GM12878 (cell line): ENCODE measurements at regions not wholly inside any gene's neighbourhood (a gene's known extent, or its start where the extent isn't known, plus 50 kb on each side); places are given as distances from the start of the nearest gene placed in this dataset.

Experiments
- ATAC-seq: fragments of 200-7000 bp; cut with Tn5 transposase; 3 replicates; pipeline ENCODE4 v1.9.1; 2020; ENCODE audit warnings: mild to moderate bottlenecking, moderate library complexity
- BruUV-seq: library from RNA; stranded (reverse); fragments of 400-500 nt; replicated peaks from 2 replicates; lab custom pipeline; 2021; lab: Mats Ljungman, UMichigan
- CTCF ChIA-PET: fragments of 300-600 bp; sonication (Branson Sonifier 250); formaldehyde crosslinking; extraction: SDS; loops from one replicate; lab custom pipeline; 2021; ENCODE audit warnings: inconsistent platforms; lab: Yijun Ruan, JAX
- POLR2A ChIA-PET: fragments of 350-600 bp; formaldehyde crosslinking; extraction: SDS; loops from one replicate; lab custom pipeline; 2021; ENCODE audit warnings: inconsistent platforms; lab: Charles Lee
- RAD21 ChIA-PET: fragments of 300-600 bp; sonication (Branson Sonifier 250); formaldehyde crosslinking; loops from one replicate; lab custom pipeline; 2023; ENCODE audit warnings: antibody characterized with exemption; ENCODE audit not compliant: unreplicated experiment; lab: Charles Lee
- SMC1A ChIA-PET: fragments of 300-600 bp; sonication (Branson Sonifier 250); formaldehyde crosslinking; loops from one replicate; lab custom pipeline; 2023; ENCODE audit not compliant: unreplicated experiment, uncharacterized antibody; lab: Charles Lee
- DNase-seq: peaks from one replicate; pipeline ENCODE4 v3.0.0-alpha.2; 2011; ENCODE audit warnings: low read depth, low spot score
- FAIRE-seq: peaks from 3 replicates; lab custom pipeline; 2011; peaks lifted over from hg19 to GRCh38; lab: Jason Lieb, UNC
- H2AFZ ChIP-seq: 2 replicates; pipeline ENCODE4 v1.6.0; 2011; ENCODE audit warnings: low read depth, low read length, control low read depth; ENCODE audit not compliant: control insufficient read depth
- H3K27ac ChIP-seq: 2 replicates; pipeline ENCODE4 v1.5.1; 2011; ENCODE audit warnings: control low read depth; ENCODE audit not compliant: control insufficient read depth, insufficient read depth
- H3K27me3 ChIP-seq, 2 experiments: replicated peaks in 1 of 2; 2 replicates each; pipeline versions ENCODE4 v1.6.0 to v1.6.1; 2011; ENCODE audit warnings: low read length in 1 of 2; ENCODE audit not compliant: control insufficient read depth in 2 of 2, insufficient read depth in 2 of 2
- H3K36me3 ChIP-seq, 2 experiments: 2 replicates each; pipeline ENCODE4 v1.5.1; 2011; ENCODE audit warnings: low read length in 1 of 2; ENCODE audit not compliant: control insufficient read depth in 2 of 2, insufficient read depth in 2 of 2
- H3K4me1 ChIP-seq: 2 replicates; pipeline ENCODE4 v1.6.1; 2011; ENCODE audit warnings: mild to moderate bottlenecking, low read length, moderate library complexity, mixed read lengths; ENCODE audit not compliant: control insufficient read depth, insufficient read depth
- H3K4me2 ChIP-seq: 2 replicates; pipeline ENCODE4 v1.6.0; 2011; ENCODE audit warnings: control low read depth; ENCODE audit not compliant: control insufficient read depth, insufficient read depth
- H3K4me3 ChIP-seq: fragments of 200-600 bp; sonication (generic); 2 replicates; pipeline ENCODE4 v1.5.1; 2016
- H3K79me2 ChIP-seq: 2 replicates; pipeline ENCODE4 v1.6.0; 2011; ENCODE audit warnings: low read length; ENCODE audit not compliant: control insufficient read depth, insufficient read depth
- H3K9ac ChIP-seq: 2 replicates; pipeline ENCODE4 v1.8.0; 2011; ENCODE audit warnings: low read length, control low read depth, mixed read lengths; ENCODE audit not compliant: control insufficient read depth, insufficient read depth
- H3K9me3 ChIP-seq: replicated peaks from 3 replicates; pipeline ENCODE4 v1.5.1; 2011; ENCODE audit warnings: mild to moderate bottlenecking, low read length; ENCODE audit not compliant: control insufficient read depth, insufficient read depth
- H4K20me1 ChIP-seq: 2 replicates; pipeline ENCODE4 v1.6.0; 2011; ENCODE audit not compliant: control insufficient read depth, insufficient read depth
- CREM ChIP-seq: IDR thresholded peaks from 2 replicates; pipeline ENCODE4 v1.6.1; 2014; ENCODE audit warnings: antibody characterized with exemption, low read depth
- ESRRA ChIP-seq: IDR thresholded peaks from 2 replicates; pipeline ENCODE4 v1.6.1; 2012; ENCODE audit warnings: mild to moderate bottlenecking, low read length, improper control_type of control experiment
- FOXK2 ChIP-seq: fragments of 450-650 bp; IDR thresholded peaks from 2 replicates; pipeline ENCODE4 v1.6.1; 2017; ENCODE audit warnings: mild to moderate bottlenecking, moderate library complexity
- KLF5 ChIP-seq: fragments of 450-650 bp; IDR thresholded peaks from 2 replicates; pipeline ENCODE4 v1.6.1; 2014; ENCODE audit warnings: mild to moderate bottlenecking; ENCODE audit not compliant: partially characterized antibody
- MEF2B ChIP-seq: fragments of 450-650 bp; IDR thresholded peaks from 2 replicates; pipeline ENCODE4 v1.6.1; 2018; ENCODE audit warnings: mild to moderate bottlenecking, moderate library complexity; ENCODE audit not compliant: partially characterized antibody, poor library complexity, severe bottlenecking
- MTA3 ChIP-seq: IDR thresholded peaks from 2 replicates; pipeline ENCODE4 v1.6.1; 2012; ENCODE audit warnings: low read length, inconsistent platforms, borderline replicate concordance
- MYB ChIP-seq: fragments of 150-350 bp; IDR thresholded peaks from 2 replicates; pipeline ENCODE4 v1.6.1; 2014; ENCODE audit warnings: mild to moderate bottlenecking, low read depth, low read length, borderline replicate concordance
- NBN ChIP-seq: fragments of 450-650 bp; IDR thresholded peaks from 2 replicates; pipeline ENCODE4 v1.6.1; 2016
- NFYA ChIP-seq: IDR thresholded peaks from 2 replicates; pipeline ENCODE4 v1.6.1; 2011; ENCODE audit warnings: low read depth, mild to moderate bottlenecking, low read length, improper control_type of control experiment, borderline replicate concordance
- TAF1 ChIP-seq: IDR thresholded peaks from 2 replicates; pipeline ENCODE4 v1.6.1; 2011; ENCODE audit warnings: mild to moderate bottlenecking, low read depth, low read length, borderline replicate concordance
- YY1 ChIP-seq: IDR thresholded peaks from 2 replicates; pipeline ENCODE4 v1.6.1; 2011; ENCODE audit warnings: low read depth, mild to moderate bottlenecking, low read length
- WGBS: methylation state at CpG from one replicate; pipeline ENCODE4 v1.1.6; 2016; ENCODE audit warnings: low lambda C conversion rate; ENCODE audit not compliant: insufficient replicate concordance, insufficient coverage; ENCODE audit errors: missing lambda C conversion rate; 5-methylcytosine and 5-hydroxymethylcytosine counted together
- in situ Hi-C: fragments of 300-500 bp; cut with MboI; formaldehyde crosslinking; loops from 9 replicates; pipeline ENCODE4 v1.14.3; 2018; ENCODE audit warnings: mixed read lengths
- intact Hi-C: fragments of 100-400 bp; cut with micrococcal nuclease; formaldehyde crosslinking; loops from one replicate; pipeline ENCODE4 v1.14.2; 2022; ENCODE audit not compliant: unreplicated experiment
- TF ChIP-seq, protein P1 (sequence below): fragments of 450-650 bp; IDR thresholded peaks from 2 replicates; pipeline ENCODE4 v1.6.1; 2016; ENCODE audit warnings: mild to moderate bottlenecking, moderate library complexity, borderline replicate concordance
- TF ChIP-seq, protein P2 (sequence below): fragments of 450-650 bp; formaldehyde crosslinking; IDR thresholded peaks from 2 replicates; pipeline ENCODE4 v1.4.0; 2022; ENCODE audit warnings: mild to moderate bottlenecking, moderate library complexity

GRCh38 chr5:62167561-62168057, 138.4 kb upstream of the KIF2A start:
- H3K9me3 ChIP-seq: no peaks in the 10 kb centered on the region; the same call in 2 of the 3 replicates
- ChIA-PET CTCF (no interaction called here), SMC1A (no interaction called here)
- H3K27me3 ChIP-seq: no peaks in the 10 kb centered on the region
- H3K4me3 ChIP-seq: no peak overlapping the region
- no peaks in the 10 kb centered on the region for H3K79me2 ChIP-seq
- no peaks in the 10 kb centered on the region for H4K20me1 ChIP-seq
- no peak overlapping the region for H3K27ac ChIP-seq
- ATAC-seq: no peak
- no peak overlapping the region for H3K4me2 ChIP-seq
- TF ChIP-seq YY1 (no peak), NBN (no peak), NFYA (no peak), TAF1 (no peak), MTA3 (no peak), MEF2B (no peak), ESRRA (no peak), FOXK2 (no peak), KLF5 (no peak), MYB (no peak), CREM (no peak)
- TF ChIP-seq, protein P1, sequence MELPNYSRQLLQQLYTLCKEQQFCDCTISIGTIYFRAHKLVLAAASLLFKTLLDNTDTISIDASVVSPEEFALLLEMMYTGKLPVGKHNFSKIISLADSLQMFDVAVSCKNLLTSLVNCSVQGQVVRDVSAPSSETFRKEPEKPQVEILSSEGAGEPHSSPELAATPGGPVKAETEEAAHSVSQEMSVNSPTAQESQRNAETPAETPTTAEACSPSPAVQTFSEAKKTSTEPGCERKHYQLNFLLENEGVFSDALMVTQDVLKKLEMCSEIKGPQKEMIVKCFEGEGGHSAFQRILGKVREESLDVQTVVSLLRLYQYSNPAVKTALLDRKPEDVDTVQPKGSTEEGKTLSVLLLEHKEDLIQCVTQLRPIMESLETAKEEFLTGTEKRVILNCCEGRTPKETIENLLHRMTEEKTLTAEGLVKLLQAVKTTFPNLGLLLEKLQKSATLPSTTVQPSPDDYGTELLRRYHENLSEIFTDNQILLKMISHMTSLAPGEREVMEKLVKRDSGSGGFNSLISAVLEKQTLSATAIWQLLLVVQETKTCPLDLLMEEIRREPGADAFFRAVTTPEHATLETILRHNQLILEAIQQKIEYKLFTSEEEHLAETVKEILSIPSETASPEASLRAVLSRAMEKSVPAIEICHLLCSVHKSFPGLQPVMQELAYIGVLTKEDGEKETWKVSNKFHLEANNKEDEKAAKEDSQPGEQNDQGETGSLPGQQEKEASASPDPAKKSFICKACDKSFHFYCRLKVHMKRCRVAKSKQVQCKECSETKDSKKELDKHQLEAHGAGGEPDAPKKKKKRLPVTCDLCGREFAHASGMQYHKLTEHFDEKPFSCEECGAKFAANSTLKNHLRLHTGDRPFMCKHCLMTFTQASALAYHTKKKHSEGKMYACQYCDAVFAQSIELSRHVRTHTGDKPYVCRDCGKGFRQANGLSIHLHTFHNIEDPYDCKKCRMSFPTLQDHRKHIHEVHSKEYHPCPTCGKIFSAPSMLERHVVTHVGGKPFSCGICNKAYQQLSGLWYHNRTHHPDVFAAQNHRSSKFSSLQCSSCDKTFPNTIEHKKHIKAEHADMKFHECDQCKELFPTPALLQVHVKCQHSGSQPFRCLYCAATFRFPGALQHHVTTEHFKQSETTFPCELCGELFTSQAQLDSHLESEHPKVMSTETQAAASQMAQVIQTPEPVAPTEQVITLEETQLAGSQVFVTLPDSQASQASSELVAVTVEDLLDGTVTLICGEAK: no peak
- TF ChIP-seq, protein P2, sequence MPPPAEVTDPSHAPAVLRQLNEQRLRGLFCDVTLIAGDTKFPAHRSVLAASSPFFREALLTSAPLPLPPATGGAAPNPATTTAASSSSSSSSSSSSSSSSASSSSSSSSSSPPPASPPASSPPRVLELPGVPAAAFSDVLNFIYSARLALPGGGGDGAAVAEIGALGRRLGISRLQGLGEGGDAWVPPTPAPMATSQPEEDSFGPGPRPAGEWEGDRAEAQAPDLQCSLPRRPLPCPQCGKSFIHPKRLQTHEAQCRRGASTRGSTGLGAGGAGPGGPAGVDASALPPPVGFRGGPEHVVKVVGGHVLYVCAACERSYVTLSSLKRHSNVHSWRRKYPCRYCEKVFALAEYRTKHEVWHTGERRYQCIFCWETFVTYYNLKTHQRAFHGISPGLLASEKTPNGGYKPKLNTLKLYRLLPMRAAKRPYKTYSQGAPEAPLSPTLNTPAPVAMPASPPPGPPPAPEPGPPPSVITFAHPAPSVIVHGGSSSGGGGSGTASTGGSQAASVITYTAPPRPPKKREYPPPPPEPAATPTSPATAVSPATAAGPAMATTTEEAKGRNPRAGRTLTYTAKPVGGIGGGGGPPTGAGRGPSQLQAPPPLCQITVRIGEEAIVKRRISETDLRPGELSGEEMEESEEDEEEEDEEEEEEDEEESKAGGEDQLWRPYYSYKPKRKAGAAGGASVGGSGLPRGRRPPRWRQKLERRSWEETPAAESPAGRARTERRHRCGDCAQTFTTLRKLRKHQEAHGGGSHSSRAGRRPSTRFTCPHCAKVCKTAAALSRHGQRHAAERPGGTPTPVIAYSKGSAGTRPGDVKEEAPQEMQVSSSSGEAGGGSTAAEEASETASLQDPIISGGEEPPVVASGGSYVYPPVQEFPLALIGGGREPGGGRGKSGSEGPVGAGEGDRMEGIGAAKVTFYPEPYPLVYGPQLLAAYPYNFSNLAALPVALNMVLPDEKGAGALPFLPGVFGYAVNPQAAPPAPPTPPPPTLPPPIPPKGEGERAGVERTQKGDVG (CRISPR knock-in tag): no peak
- TF ChIP-seq, all 136 proteins: peak for 0
- Histone ChIP-seq H3K36me3 (no peaks in the 10 kb centered on the region), H2AFZ (no peak overlapping the region), H3K9ac (no peak overlapping the region), H3K4me1 (no peaks in the 10 kb centered on the region)
- WGBS: 2% methylated on average over 3 of the region's 3 CpGs
- RAD21 ChIA-PET: no interaction called here
- intact Hi-C loops: no loop called here
- BruUV-seq: no TSS peak
- in situ Hi-C loops: no loop called here
- POLR2A ChIA-PET: no interaction called here
- DNase-seq (no peak), FAIRE-seq (no peak)
